HG02763 (cell line): ENCODE measurements at regions not wholly inside any gene's neighbourhood (a gene's known extent, or its start where the extent isn't known, plus 50 kb on each side); places are given as distances from the start of the nearest gene placed in this dataset.

Experiments used
- ATAC-seq: cut with Tn5 transposase; IDR thresholded peaks from one replicate; pipeline ENCODE4 v1.9.1; 2021; ENCODE audit warnings: mild to moderate bottlenecking, moderate library complexity; ENCODE audit not compliant: unreplicated experiment

DNA sequence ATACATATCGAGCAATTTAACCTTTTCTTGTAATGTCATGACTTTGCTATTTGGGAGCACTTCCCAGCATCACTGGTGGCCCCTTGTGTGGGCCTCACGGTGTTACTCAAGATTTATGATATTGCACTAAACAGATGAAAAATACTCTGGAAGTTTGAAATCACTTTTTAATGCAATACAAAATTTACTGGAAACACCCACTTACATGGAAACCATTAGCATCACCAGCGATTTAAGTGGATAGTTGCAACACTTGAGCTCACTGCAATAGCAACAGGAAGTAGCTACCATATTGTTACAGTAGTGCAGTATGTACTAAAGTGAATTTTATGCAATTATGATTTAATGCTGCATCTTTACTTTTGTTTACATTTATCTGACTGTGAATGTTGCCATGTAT is 184.4 kb downstream of the MDFIC start:
- ATAC-seq = no peak

DNA sequence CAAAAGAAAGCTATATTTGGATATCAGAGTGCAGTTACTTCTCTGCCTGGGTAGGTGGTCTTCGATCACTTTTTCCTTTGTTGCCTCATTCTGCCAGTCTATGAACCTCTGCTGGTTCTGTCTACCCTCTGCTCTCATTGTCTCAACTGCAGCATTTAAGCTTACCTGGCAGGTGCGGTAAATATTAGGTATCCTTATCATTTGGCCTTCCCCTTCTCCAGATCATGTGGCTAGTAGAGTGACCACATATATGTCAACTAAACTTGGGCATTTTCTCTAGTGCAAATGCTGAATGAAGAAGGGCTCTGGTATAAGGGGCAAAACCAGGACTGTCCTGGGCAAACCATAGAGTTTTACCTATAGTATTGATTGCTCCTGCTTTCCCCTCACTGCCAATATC is 180.8 kb downstream of the MDFIC start:
- no peak for ATAC-seq

DNA sequence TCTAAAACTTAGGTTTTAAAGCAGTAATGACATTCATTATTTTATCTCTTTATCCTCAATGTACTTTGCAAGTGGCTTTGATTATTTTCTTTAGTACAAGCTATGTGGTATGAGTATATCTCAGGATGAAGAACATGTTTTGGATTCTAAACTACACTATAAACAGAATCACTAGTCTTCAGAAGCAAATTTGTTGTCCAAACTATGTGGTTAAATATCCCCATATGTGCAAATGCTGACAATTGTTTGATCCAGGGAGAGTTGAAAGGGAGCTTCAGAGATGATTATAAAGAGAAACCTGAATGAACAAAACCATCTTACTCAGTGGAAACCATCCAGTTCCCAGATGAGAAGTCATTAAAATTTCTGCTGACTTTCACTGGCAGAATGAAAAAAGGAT is 179.3 kb downstream of the MDFIC start:
- no peak for ATAC-seq

- ATAC-seq = no peak
These were observed 178.0 kb downstream of the MDFIC start for GRCh38 chr7:115099906-115100305.

GRCh38 chr7:115097175-115097671 is 175.3 kb downstream of the MDFIC start:
- ATAC-seq = no peak

DNA sequence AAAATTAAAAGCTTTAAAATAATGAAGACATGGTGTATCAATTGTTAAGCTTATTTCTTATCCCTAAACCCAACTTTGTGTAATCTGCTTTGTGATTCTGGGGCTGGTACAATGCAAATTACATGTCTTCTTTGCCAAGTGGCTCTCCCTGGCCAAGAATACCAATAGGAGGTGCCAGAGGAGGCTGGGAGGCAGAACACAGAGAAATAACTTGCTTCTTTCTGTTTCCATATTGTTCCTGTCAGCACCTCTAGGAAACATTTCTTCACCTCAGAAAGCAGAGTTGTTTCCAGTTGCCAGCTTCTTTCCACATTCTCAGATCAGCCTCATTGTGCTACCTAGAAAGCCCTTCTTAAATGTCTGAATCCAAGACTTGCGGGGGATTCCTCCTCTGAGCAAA is 174.4 kb downstream of the MDFIC start:
- ATAC-seq = no peak

DNA sequence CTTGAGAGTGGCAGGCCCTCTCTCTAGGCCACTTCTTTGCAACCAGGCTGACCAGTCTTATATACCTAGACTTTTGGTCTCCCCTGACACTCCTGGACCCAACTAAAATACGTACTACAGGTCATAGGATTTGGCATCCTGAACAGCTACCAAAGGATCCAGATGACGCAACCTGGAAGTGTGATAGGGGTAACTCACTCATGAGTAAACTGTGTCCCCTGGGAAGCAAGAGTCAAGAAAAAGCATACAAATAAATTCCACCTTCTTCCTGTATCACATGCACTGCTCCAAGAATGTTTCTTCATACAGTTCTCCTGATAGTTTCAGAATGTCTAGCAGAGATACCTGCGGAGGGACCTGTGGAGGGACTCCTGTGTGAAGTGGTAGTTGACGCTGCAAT is 172.3 kb downstream of the MDFIC start:
- ATAC-seq = no peak

DNA sequence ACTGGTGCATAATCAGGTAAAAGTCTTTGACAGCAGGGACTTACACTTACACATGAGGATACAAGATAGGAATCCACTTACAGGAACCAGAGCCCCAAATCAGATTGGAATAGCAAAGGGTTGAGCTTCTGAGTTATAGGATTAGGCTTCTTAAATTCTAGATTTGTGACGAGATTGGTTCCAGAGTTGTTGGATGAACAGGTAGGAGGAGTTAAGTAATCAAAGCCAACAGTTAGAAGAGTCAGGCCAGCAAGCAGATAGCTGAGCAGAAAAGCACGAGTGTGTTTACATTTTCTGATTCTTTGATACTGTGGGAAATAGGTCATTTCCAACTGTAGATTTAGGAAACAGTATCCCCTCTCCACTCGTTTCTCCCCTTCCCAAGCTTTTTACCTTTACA is 167.0 kb downstream of the MDFIC start:
- ATAC-seq = no peak

- ATAC-seq = no peak
These were observed 165.5 kb downstream of the MDFIC start for GRCh38 chr7:115087437-115087836.

GRCh38 chr7:115086146-115086841 is 164.4 kb downstream of the MDFIC start:
- no peak for ATAC-seq

DNA sequence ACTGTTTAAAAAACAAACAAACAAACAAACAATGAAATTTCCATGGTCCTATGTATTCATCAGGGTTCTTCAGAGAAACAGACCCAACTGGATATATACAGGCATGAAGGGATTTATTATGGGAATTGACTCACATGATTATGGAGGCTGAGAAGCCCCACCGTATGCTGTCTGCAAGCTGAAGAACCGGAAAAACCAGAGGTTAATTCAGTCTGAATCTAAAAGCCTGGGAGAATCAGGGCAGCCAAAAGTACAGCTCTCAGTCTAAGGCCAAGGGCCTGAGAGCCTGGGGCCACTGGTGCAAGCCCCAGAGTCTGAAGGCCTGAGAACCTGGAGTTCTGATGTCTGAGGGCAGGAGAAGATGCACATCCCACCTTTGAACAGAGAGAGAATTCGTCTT is 163.5 kb downstream of the MDFIC start:
- no peak for ATAC-seq

DNA sequence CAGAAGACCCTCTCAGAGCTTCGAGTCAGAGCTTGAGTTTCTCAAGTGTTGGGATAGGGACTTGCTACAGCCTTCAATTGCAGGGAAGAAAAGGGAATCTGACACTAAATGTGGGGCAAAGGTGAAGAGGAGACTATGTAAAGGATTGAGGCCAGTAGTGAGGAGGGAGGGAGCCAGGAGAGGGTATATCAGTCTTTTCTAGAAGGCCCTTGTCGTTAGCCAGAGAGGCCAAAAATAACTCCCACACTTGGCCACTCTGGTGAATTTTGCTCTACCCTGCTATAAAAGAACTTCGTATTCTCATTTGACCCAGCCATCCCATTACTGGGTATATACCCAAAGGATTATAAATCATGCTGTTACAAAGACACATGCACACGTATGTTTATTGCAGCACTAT is 162.0 kb downstream of the MDFIC start:
- no peak for ATAC-seq

- no peak for ATAC-seq
These were observed 159.9 kb downstream of the MDFIC start for GRCh38 chr7:115081772-115082171.

DNA sequence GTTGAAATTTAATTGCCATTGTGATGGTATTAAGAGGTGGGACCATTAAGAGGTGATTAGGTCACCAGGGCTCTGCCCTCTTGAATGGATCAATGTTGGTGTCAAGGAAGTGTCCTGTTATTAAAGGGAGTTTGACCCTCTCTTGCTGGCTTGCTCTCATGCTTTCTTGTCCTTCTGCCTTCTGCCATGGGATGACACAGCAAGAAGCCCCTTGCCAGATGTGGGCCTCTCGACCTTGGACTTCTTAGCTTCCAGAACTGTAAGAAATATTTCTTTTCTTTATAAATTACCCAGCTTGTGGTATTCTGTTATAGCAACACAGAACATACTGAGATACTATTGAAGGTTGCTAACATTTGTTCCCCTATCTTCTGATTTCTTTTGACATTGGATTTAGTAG is 157.0 kb downstream of the MDFIC start:
- no peak for ATAC-seq

GRCh38 chr7:115078386-115078785 is 156.5 kb downstream of the MDFIC start:
- no peak for ATAC-seq

GRCh38 chr7:115070311-115070710 is 148.4 kb downstream of the MDFIC start:
- ATAC-seq = no peak
